SU-DHL-6 (cell line): ENCODE measurements at regions not wholly inside any gene's neighbourhood (a gene's known extent, or its start where the extent isn't known, plus 50 kb on each side); places are given as distances from the start of the nearest gene placed in this dataset.

ENCODE experiments used
- H2AFZ ChIP-seq: fragments of 200-600 bp; sonication (generic); 2 replicates; pipeline ENCODE4 v1.6.1; 2014; ENCODE audit warnings: low read depth, mild to moderate bottlenecking, moderate library complexity, mixed read lengths, antibody characterized with exemption, low read length; ENCODE audit not compliant: severe bottlenecking
- H3F3A ChIP-seq: fragments of 200-600 bp; shearing (Covaris generic); 2 replicates; pipeline ENCODE4 v1.6.0; 2016; ENCODE audit warnings: antibody characterized with exemption, mild to moderate bottlenecking; ENCODE audit not compliant: insufficient read depth
- H3K27ac ChIP-seq: fragments of 200-600 bp; sonication (generic); 2 replicates; pipeline ENCODE4 v1.5.1; 2016; ENCODE audit warnings: low read depth, mild to moderate bottlenecking, low read length, moderate library complexity, mixed read lengths
- H3K27me3 ChIP-seq: fragments of 200-600 bp; sonication (generic), shearing (Covaris generic); 2 replicates; pipeline ENCODE4 v1.6.0; 2014; ENCODE audit warnings: mild to moderate bottlenecking, low read length
- H3K36me3 ChIP-seq: fragments of 200-600 bp; sonication (generic); 2 replicates; pipeline ENCODE4 v1.6.1; 2014; ENCODE audit warnings: mild to moderate bottlenecking, low read length, mixed read lengths
- H3K4me2 ChIP-seq: fragments of 300-600, 200-600 bp; shearing (Covaris generic), sonication (generic); 2 replicates; pipeline ENCODE4 v1.6.0; 2014; ENCODE audit warnings: low read length, low read depth, mild to moderate bottlenecking; ENCODE audit not compliant: poor library complexity, severe bottlenecking
- H3K4me3 ChIP-seq: fragments of 200-600 bp; sonication (generic); 2 replicates; pipeline ENCODE4 v1.5.1; 2014; ENCODE audit warnings: antibody characterized with exemption, low read length, mild to moderate bottlenecking, mixed read lengths; ENCODE audit not compliant: insufficient read depth, poor library complexity, severe bottlenecking
- H3K79me2 ChIP-seq: fragments of 200-600 bp; sonication (generic); 2 replicates; pipeline ENCODE4 v1.6.1; 2014; ENCODE audit warnings: mild to moderate bottlenecking, low read length, moderate library complexity; ENCODE audit not compliant: insufficient read depth
- H3K9ac ChIP-seq: fragments of 200-600 bp; sonication (generic); 2 replicates; pipeline ENCODE4 v1.7.0; 2014; ENCODE audit warnings: mild to moderate bottlenecking, low read length
- H3K9me2 ChIP-seq: fragments of 200-600 bp; sonication (generic); replicated peaks from 2 replicates; pipeline ENCODE4 v1.6.1; 2014; ENCODE audit warnings: low read length; ENCODE audit not compliant: insufficient read depth
- H3K9me3 ChIP-seq: fragments of 200-600 bp; sonication (generic); 2 replicates; pipeline ENCODE4 v1.6.1; 2014; ENCODE audit warnings: low read length, mixed read lengths; ENCODE audit not compliant: insufficient read depth
- H4K20me1 ChIP-seq: fragments of 200-600 bp; sonication (generic); 2 replicates; pipeline ENCODE4 v1.6.1; 2014; ENCODE audit warnings: low read depth, mild to moderate bottlenecking, antibody characterized with exemption, low read length, moderate library complexity, mixed read lengths
- CTCF ChIP-seq: fragments of 200-600 bp; sonication (generic); IDR thresholded peaks from one replicate; pipeline ENCODE4 v1.5.1; 2017; ENCODE audit warnings: antibody characterized with exemption, mild to moderate bottlenecking, low read length, moderate library complexity; ENCODE audit not compliant: insufficient read depth, poor library complexity, severe bottlenecking
- EZH2phosphoT487 ChIP-seq: fragments of 200-600 bp; sonication (generic), shearing (Covaris generic); conservative IDR thresholded peaks from 2 replicates; pipeline ENCODE4 v1.6.1; 2018; ENCODE audit warnings: mild to moderate bottlenecking, antibody characterized with exemption, low read length, moderate library complexity, mixed read lengths

- H3K9me3 ChIP-seq, result no peaks in the 10 kb centered on the region
- no peaks in the 10 kb centered on the region for H3F3A ChIP-seq
- no peak overlapping the region for H3K9ac ChIP-seq
- no peak overlapping the region for H3K27ac ChIP-seq
- H3K4me2 ChIP-seq, result no peak overlapping the region
- no peak for TF ChIP-seq EZH2phosphoT487
- TF ChIP-seq CTCF, result no peak
- H4K20me1 ChIP-seq, result no peaks in the 10 kb centered on the region
- H3K9me2 ChIP-seq, result no peaks in the 10 kb centered on the region
- H3K4me3 ChIP-seq, result no peak overlapping the region
- H3K27me3 ChIP-seq, result no peaks in the 10 kb centered on the region
- no peak overlapping the region for H2AFZ ChIP-seq
- H3K79me2 ChIP-seq, result no peaks in the 10 kb centered on the region
- H3K36me3 ChIP-seq, result no peaks in the 10 kb centered on the region
These were observed 393.2 kb downstream of the C3orf38 start for GRCh38 chr3:88542916-88543315.

- no peaks in the 10 kb centered on the region for H3F3A ChIP-seq
- TF ChIP-seq EZH2phosphoT487 (no peak), CTCF (no peak)
These were observed 422.7 kb downstream of the C3orf38 start for GRCh38 chr3:88572450-88572849.

GRCh38 chr3:88573472-88573871, 423.7 kb downstream of the C3orf38 start:
- TF ChIP-seq EZH2phosphoT487, result no peak
- TF ChIP-seq CTCF, result no peak
- H3K27ac ChIP-seq, result no peak overlapping the region
- no peaks in the 10 kb centered on the region for H4K20me1 ChIP-seq
- H3K9me3 ChIP-seq, result no peaks in the 10 kb centered on the region
- H3K4me3 ChIP-seq, result no peak overlapping the region
- no peaks in the 10 kb centered on the region for H3K27me3 ChIP-seq
- no peaks in the 10 kb centered on the region for H3K36me3 ChIP-seq
- H3K4me2 ChIP-seq, result no peak overlapping the region
- H3K79me2 ChIP-seq, result no peaks in the 10 kb centered on the region
- H2AFZ ChIP-seq, result no peak overlapping the region
- no peaks in the 10 kb centered on the region for H3K9me2 ChIP-seq
- H3K9ac ChIP-seq, result no peak overlapping the region
- H3F3A ChIP-seq, result no peaks in the 10 kb centered on the region

More at GRCh38 chr3:88572450-88572849, 422.7 kb downstream of the C3orf38 start:
- Histone ChIP-seq H4K20me1 (no peaks in the 10 kb centered on the region), H3K9me3 (no peaks in the 10 kb centered on the region), H3K4me2 (no peak overlapping the region), H3K9me2 (no peaks in the 10 kb centered on the region), H3K4me3 (no peak overlapping the region), H3K36me3 (no peaks in the 10 kb centered on the region), H3K27ac (no peak overlapping the region), H2AFZ (no peak overlapping the region), H3K9ac (no peak overlapping the region), H3K79me2 (no peaks in the 10 kb centered on the region), H3K27me3 (no peaks in the 10 kb centered on the region)

- Histone ChIP-seq H3K79me2 (no peaks in the 10 kb centered on the region), H3F3A (no peaks in the 10 kb centered on the region), H3K36me3 (no peaks in the 10 kb centered on the region), H2AFZ (no peak overlapping the region), H3K9me3 (no peaks in the 10 kb centered on the region), H3K4me3 (no peak overlapping the region), H3K4me2 (no peak overlapping the region), H3K27ac (no peak overlapping the region), H3K9ac (no peak overlapping the region), H3K9me2 (no peaks in the 10 kb centered on the region), H3K27me3 (no peaks in the 10 kb centered on the region), H4K20me1 (no peaks in the 10 kb centered on the region)
- TF ChIP-seq EZH2phosphoT487 (no peak), CTCF (no peak)
These were observed 424.4 kb downstream of the C3orf38 start for GRCh38 chr3:88574146-88574545.
